Hepatocyte (in vitro differentiated cells): ENCODE measurements at regions not wholly inside any gene's neighbourhood (a gene's known extent, or its start where the extent isn't known, plus 50 kb on each side); places are given as distances from the start of the nearest gene placed in this dataset.

Experiments used
- DNase-seq: peaks from one replicate; pipeline ENCODE4 v3.0.0-alpha.2; 2016; ENCODE audit warnings: low spot score
- H2AFZ ChIP-seq: fragments of 200-600 bp; sonication (generic); 2 replicates; pipeline ENCODE4 v1.6.0; 2016; ENCODE audit warnings: antibody characterized with exemption, mild to moderate bottlenecking
- H3K27ac ChIP-seq: fragments of 200-600 bp; sonication (generic); 2 replicates; pipeline ENCODE4 v1.5.1; 2016; ENCODE audit warnings: mild to moderate bottlenecking
- H3K27me3 ChIP-seq: fragments of 200-600 bp; sonication (generic); 2 replicates; pipeline ENCODE4 v1.6.1; 2016
- H3K36me3 ChIP-seq: fragments of 200-600 bp; sonication (generic); replicated peaks from 2 replicates; pipeline ENCODE4 v1.5.1; 2016; ENCODE audit warnings: low read depth; ENCODE audit not compliant: insufficient read depth
- H3K4me1 ChIP-seq: fragments of 200-600 bp; sonication (generic); 2 replicates; pipeline ENCODE4 v1.5.1; 2016; ENCODE audit warnings: mild to moderate bottlenecking, moderate library complexity; ENCODE audit not compliant: insufficient read depth
- H3K4me2 ChIP-seq: fragments of 200-600 bp; sonication (generic); 2 replicates; pipeline ENCODE4 v1.6.0; 2016
- H3K4me3 ChIP-seq: fragments of 200-600 bp; sonication (generic); 2 replicates; pipeline ENCODE4 v1.5.1; 2016; ENCODE audit warnings: mild to moderate bottlenecking
- H3K79me2 ChIP-seq: fragments of 200-600 bp; sonication (generic); 2 replicates; pipeline ENCODE4 v1.6.0; 2017; ENCODE audit warnings: mild to moderate bottlenecking
- H3K9me2 ChIP-seq: fragments of 200-600 bp; sonication (generic); replicated peaks from 2 replicates; pipeline ENCODE4 v1.6.0; 2017; ENCODE audit warnings: mild to moderate bottlenecking; ENCODE audit not compliant: insufficient read depth
- H3K9me3 ChIP-seq: fragments of 200-600 bp; sonication (generic); 2 replicates; pipeline ENCODE4 v1.5.1; 2016; ENCODE audit warnings: low read depth, mild to moderate bottlenecking
- H4K20me1 ChIP-seq: fragments of 200-600 bp; sonication (generic); 2 replicates; pipeline ENCODE4 v1.6.0; 2016; ENCODE audit warnings: mild to moderate bottlenecking; ENCODE audit not compliant: insufficient read depth, poor library complexity, severe bottlenecking
- EZH2 ChIP-seq: fragments of 200-600 bp; sonication (generic); IDR thresholded peaks from 2 replicates; pipeline ENCODE4 v1.6.1; 2016; ENCODE audit warnings: antibody characterized with exemption, mild to moderate bottlenecking, borderline replicate concordance
- EZH2phosphoT487 ChIP-seq: fragments of 200-600 bp; sonication (generic); IDR thresholded peaks from one replicate; pipeline ENCODE4 v1.6.1; 2018; ENCODE audit warnings: antibody characterized with exemption, mild to moderate bottlenecking, low read depth, moderate library complexity; ENCODE audit not compliant: unreplicated experiment, severe bottlenecking
- WGBS: methylation state at CpG from one replicate; pipeline ENCODE4 v1.1.6; 2016; ENCODE audit warnings: low lambda C conversion rate; ENCODE audit errors: missing lambda C conversion rate; 5-methylcytosine and 5-hydroxymethylcytosine counted together
- TF ChIP-seq, protein P1 (sequence below): fragments of 200-600 bp; sonication (generic); IDR thresholded peaks from 2 replicates; pipeline ENCODE4 v1.5.1; 2016; ENCODE audit warnings: antibody characterized with exemption, mild to moderate bottlenecking; ENCODE audit not compliant: poor library complexity

DNA sequence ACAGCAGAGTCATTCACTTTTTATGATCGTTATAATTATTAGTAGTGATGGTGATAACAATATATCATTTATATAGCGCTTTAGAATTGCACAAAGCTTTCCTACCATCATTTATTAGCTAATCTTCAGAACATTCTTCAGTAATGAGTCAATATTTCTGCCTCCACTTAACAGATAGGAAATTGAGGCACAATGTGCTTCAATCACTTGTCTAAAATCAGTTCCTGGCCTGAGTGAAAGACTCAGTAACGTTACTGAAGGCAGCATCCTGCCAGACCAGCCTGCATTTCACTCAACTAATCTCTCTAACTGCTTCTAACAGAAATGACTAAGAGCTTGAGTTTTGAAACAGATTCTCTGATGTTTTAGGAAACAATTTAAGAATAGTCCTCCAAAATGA is 412.1 kb downstream of the MZT1 start:
- Histone ChIP-seq H3K79me2 (no peaks in the 10 kb centered on the region), H3K4me2 (no peak overlapping the region), H3K4me3 (no peak overlapping the region), H3K27ac (no peak overlapping the region), H3K9me3 (no peaks in the 10 kb centered on the region), H2AFZ (no peak overlapping the region), H3K9me2 (no peaks in the 10 kb centered on the region), H4K20me1 (no peaks in the 10 kb centered on the region), H3K27me3 (no peaks in the 10 kb centered on the region), H3K4me1 (no peaks in the 10 kb centered on the region), H3K36me3 (no peaks in the 10 kb centered on the region)
- WGBS: 74% methylated on average over 3 of the region's 3 CpGs
- no peak for TF ChIP-seq EZH2phosphoT487
- TF ChIP-seq, protein P1, sequence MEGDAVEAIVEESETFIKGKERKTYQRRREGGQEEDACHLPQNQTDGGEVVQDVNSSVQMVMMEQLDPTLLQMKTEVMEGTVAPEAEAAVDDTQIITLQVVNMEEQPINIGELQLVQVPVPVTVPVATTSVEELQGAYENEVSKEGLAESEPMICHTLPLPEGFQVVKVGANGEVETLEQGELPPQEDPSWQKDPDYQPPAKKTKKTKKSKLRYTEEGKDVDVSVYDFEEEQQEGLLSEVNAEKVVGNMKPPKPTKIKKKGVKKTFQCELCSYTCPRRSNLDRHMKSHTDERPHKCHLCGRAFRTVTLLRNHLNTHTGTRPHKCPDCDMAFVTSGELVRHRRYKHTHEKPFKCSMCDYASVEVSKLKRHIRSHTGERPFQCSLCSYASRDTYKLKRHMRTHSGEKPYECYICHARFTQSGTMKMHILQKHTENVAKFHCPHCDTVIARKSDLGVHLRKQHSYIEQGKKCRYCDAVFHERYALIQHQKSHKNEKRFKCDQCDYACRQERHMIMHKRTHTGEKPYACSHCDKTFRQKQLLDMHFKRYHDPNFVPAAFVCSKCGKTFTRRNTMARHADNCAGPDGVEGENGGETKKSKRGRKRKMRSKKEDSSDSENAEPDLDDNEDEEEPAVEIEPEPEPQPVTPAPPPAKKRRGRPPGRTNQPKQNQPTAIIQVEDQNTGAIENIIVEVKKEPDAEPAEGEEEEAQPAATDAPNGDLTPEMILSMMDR: no peak
- TF ChIP-seq EZH2: no peak
- DNase-seq: no peak

DNA sequence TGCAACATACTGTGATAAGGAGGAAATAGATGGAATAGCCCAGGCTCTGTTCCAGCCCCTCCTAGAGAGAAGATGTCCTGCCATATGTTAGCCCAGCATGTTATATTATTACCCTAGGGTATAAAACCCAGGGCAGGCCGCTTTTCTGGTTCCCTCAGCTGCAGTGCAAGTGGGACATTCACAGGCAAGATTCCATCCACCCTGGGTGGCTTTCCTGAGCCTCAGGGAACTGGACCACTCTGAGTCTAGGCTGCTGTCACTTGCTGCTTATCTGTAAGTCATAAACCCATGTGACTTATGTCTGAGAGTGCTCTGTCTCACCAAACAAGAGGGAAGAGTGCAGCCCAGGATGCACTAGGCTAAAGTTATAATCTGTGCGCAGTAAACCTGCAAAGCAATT is 413.2 kb downstream of the MZT1 start:
- DNase-seq: no peak
- H3K79me2 ChIP-seq: no peaks in the 10 kb centered on the region
- H2AFZ ChIP-seq: no peak overlapping the region
- no peaks in the 10 kb centered on the region for H3K9me3 ChIP-seq
- no peaks in the 10 kb centered on the region for H3K4me1 ChIP-seq
- WGBS: 83% methylated on average over 2 of the region's 2 CpGs
- TF ChIP-seq EZH2phosphoT487 (no peak), EZH2 (no peak)
- no peak overlapping the region for H3K4me3 ChIP-seq
- H3K36me3 ChIP-seq: no peaks in the 10 kb centered on the region
- no peak overlapping the region for H3K27ac ChIP-seq
- H3K9me2 ChIP-seq: no peaks in the 10 kb centered on the region
- H3K27me3 ChIP-seq: no peaks in the 10 kb centered on the region
- H3K4me2 ChIP-seq: no peak overlapping the region
- no peaks in the 10 kb centered on the region for H4K20me1 ChIP-seq

DNA sequence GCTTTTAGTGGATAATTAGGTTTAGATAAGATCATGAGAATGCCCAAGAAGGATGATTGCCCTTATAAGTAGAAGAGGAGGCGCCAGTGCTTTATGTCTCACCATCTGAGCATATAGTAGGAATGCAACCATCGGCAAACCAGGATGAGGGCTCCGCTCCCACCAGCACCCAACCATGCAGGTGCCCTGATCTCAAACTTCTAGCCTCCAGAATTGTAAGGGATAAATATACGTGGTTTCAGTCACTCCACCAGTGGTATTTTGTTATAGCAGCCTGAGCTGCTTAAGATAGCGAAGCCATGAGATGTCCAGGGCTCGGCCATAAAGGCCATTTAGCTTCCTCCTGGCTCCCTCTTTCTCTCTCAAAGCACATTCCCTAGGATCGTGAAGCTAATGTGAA is 413.9 kb downstream of the MZT1 start:
- H3K9me3 ChIP-seq: no peaks in the 10 kb centered on the region
- TF ChIP-seq EZH2: no peak
- TF ChIP-seq, protein P1: no peak
- no peak for TF ChIP-seq EZH2phosphoT487
- H3K9me2 ChIP-seq: no peaks in the 10 kb centered on the region
- no peak overlapping the region for H3K4me2 ChIP-seq
- no peak overlapping the region for H3K4me3 ChIP-seq
- no peak overlapping the region for H3K27ac ChIP-seq
- no peaks in the 10 kb centered on the region for H3K4me1 ChIP-seq
- no peak overlapping the region for H2AFZ ChIP-seq
- no peaks in the 10 kb centered on the region for H3K36me3 ChIP-seq
- H4K20me1 ChIP-seq: no peaks in the 10 kb centered on the region
- H3K27me3 ChIP-seq: no peaks in the 10 kb centered on the region
- no peak for DNase-seq
- H3K79me2 ChIP-seq: no peaks in the 10 kb centered on the region
- WGBS: 92% methylated on average over 7 of the region's 7 CpGs

DNA sequence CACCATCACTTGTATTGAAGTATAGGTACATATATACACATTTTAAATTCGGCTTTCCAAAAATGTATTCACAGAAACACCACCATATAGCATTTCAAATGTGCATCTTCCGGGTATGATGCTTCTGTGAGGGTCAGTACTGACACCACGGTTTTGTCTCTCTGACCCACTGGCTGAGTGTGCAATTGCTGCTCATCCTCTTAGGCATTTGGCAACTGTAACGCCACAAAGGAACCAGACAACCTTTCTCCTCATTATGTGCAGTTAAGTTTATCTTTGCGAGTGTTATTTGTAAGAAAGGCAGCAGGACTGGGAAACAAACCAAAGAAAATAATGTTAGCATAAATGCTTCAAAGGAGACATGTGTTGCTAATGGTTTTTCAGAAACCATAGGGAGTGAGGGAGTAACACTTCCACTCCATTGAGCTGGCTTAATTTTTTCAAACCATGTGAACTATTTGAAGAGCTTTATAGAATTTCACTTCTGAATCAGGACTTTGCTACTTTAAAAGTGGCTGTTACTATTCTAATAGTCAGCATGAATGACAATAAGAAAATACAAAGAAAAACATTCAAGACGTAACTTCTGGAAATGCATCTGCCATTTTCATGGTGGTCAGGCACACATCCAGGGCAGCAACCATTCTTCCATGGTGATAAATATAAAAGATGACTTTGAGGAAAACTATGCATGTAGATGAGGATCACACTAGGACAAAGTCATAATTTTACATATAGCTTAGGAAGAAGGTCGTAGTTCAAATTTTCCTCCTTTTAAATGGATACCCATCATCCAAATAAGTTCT is 423.3 kb downstream of the MZT1 start:
- H3K79me2 ChIP-seq: no peaks in the 10 kb centered on the region
- H3K36me3 ChIP-seq: no peaks in the 10 kb centered on the region
- DNase-seq: no peak
- no peak overlapping the region for H3K4me3 ChIP-seq
- no peaks in the 10 kb centered on the region for H3K27me3 ChIP-seq
- no peaks in the 10 kb centered on the region for H3K9me3 ChIP-seq
- no peak overlapping the region for H2AFZ ChIP-seq
- H4K20me1 ChIP-seq: no peaks in the 10 kb centered on the region
- no peak overlapping the region for H3K4me2 ChIP-seq
- TF ChIP-seq EZH2: no peak
- TF ChIP-seq, protein P1: no peak
- no peak for TF ChIP-seq EZH2phosphoT487
- H3K27ac ChIP-seq: no peak overlapping the region
- no peaks in the 10 kb centered on the region for H3K4me1 ChIP-seq
- 84% methylated on average over 7 of the region's 7 CpGs for WGBS
- H3K9me2 ChIP-seq: no peaks in the 10 kb centered on the region
